HepG2 (cell line): ENCODE measurements at regions not wholly inside any gene's neighbourhood (a gene's known extent, or its start where the extent isn't known, plus 50 kb on each side); places are given as distances from the start of the nearest gene placed in this dataset.

Experiments used
- ATAC-seq: fragments of 200-7000 bp; cut with Tn5 transposase; 3 replicates; pipeline ENCODE4 v1.9.1; 2020; ENCODE audit warnings: mild to moderate bottlenecking, moderate library complexity
- BruUV-seq: library from RNA; stranded (reverse); fragments of 400-500 nt; replicated peaks from 2 replicates; lab custom pipeline; 2021; lab: Mats Ljungman, UMichigan
- CTCF ChIA-PET: fragments of 300-600 bp; formaldehyde crosslinking; extraction: SDS; loops from one replicate; lab custom pipeline; 2021; ENCODE audit warnings: low total read pairs, inconsistent platforms, low intra/inter-chr PET ratio; lab: Yijun Ruan, JAX
- POLR2A ChIA-PET: fragments of 350-600 bp; sonication (Branson Sonifier 250); formaldehyde crosslinking; loops from one replicate; lab custom pipeline; 2020; ENCODE audit warnings: antibody characterized with exemption, inconsistent platforms; lab: Yijun Ruan, JAX
- DNase-seq: peaks from one replicate; pipeline ENCODE4 v3.0.0-alpha.2; 2015; ENCODE audit warnings: low spot score
- FAIRE-seq: peaks from 3 replicates; lab custom pipeline; 2011; peaks lifted over from hg19 to GRCh38; lab: Jason Lieb, UNC
- H2AFZ ChIP-seq: one replicate; pipeline ENCODE4 v1.6.1; 2011; ENCODE audit warnings: low read length, inconsistent platforms
- H3K27ac ChIP-seq: fragments of 300-600 bp; 3 replicates; pipeline ENCODE4 v1.8.0; 2011; ENCODE audit warnings: mixed run types, mild to moderate bottlenecking, mixed read lengths, low read length, inconsistent platforms; ENCODE audit not compliant: insufficient read depth; ENCODE audit errors: extremely low read length
- H3K27me3 ChIP-seq, 2 experiments: fragments of 200-600 bp in 1 of 2; 2 replicates in 1 of 2; 3 replicates in 1 of 2; pipeline versions ENCODE4 v1.6.0 to v1.8.0; 2011; ENCODE audit warnings: low read length in 2 of 2, mild to moderate bottlenecking in 2 of 2, moderate library complexity in 2 of 2, inconsistent platforms in 1 of 2; ENCODE audit not compliant: insufficient read depth in 2 of 2, control insufficient read depth in 1 of 2
- H3K36me3 ChIP-seq, 2 experiments: fragments of 200-600 bp in 1 of 2; replicated peaks in 1 of 2; 2 replicates in 1 of 2; 3 replicates in 1 of 2; pipeline versions ENCODE4 v1.5.1 to v1.8.0; 2011; ENCODE audit warnings: low read length in 2 of 2, inconsistent platforms in 1 of 2; ENCODE audit not compliant: insufficient read depth in 2 of 2, control insufficient read depth in 1 of 2
- H3K4me1 ChIP-seq: 2 replicates; pipeline ENCODE4 v1.5.1; 2012; ENCODE audit warnings: low read length, inconsistent platforms; ENCODE audit not compliant: insufficient read depth
- H3K4me2 ChIP-seq: 2 replicates; pipeline ENCODE4 v1.6.0; 2011; ENCODE audit warnings: low read depth, low read length, inconsistent platforms
- H3K4me3 ChIP-seq, 3 experiments: fragments of 200-600 bp in 1 of 3; sonication (generic), shearing (Covaris generic) in 1 of 3; replicated peaks in 1 of 3; 2 replicates each; pipeline ENCODE4 v1.5.1; 2011 to 2016; ENCODE audit warnings: low read length in 3 of 3, inconsistent platforms in 2 of 3, low read depth in 2 of 3, mild to moderate bottlenecking in 2 of 3, control low read depth in 1 of 3, mixed read lengths in 1 of 3; ENCODE audit not compliant: insufficient read depth in 1 of 3
- H3K79me2 ChIP-seq: one replicate; pipeline ENCODE4 v1.6.1; 2011; ENCODE audit warnings: low read length, inconsistent platforms; ENCODE audit not compliant: insufficient read depth
- H3K9ac ChIP-seq: 2 replicates; pipeline ENCODE4 v1.6.0; 2011; ENCODE audit warnings: mild to moderate bottlenecking, low read depth, low read length, inconsistent platforms; ENCODE audit not compliant: insufficient read depth
- H3K9me3 ChIP-seq: 2 replicates; pipeline ENCODE4 v1.5.1; 2012; ENCODE audit warnings: mild to moderate bottlenecking, low read length
- H4K20me1 ChIP-seq: 2 replicates; pipeline ENCODE4 v1.6.0; 2011; ENCODE audit warnings: inconsistent platforms, mild to moderate bottlenecking, low read length, moderate library complexity; ENCODE audit not compliant: insufficient read depth
- ARNTL ChIP-seq: sonication (generic); formaldehyde crosslinking; IDR thresholded peaks from 2 replicates; pipeline ENCODE4 v1.4.0; 2020; ENCODE audit warnings: mild to moderate bottlenecking, missing genetic modification reagents
- FOXK2 ChIP-seq: fragments of 450-650 bp; IDR thresholded peaks from 2 replicates; pipeline ENCODE4 v1.6.1; 2016
- FOXM1 ChIP-seq: sonication (generic); formaldehyde crosslinking; IDR thresholded peaks from 2 replicates; pipeline ENCODE4 v1.5.0; 2020; ENCODE audit warnings: missing genetic modification reagents
- HCFC1 ChIP-seq: fragments of 150-350 bp; IDR thresholded peaks from 2 replicates; pipeline ENCODE4 v1.6.1; 2014; ENCODE audit warnings: low read depth, low read length
- HOXA9 ChIP-seq: sonication (generic); formaldehyde crosslinking; IDR thresholded peaks from 2 replicates; pipeline ENCODE4 v1.8.1; 2022; ENCODE audit warnings: missing genetic modification reagents, mild to moderate bottlenecking, moderate library complexity, borderline replicate concordance
- NFE2L2 ChIP-seq: fragments of 150-350 bp; IDR thresholded peaks from 2 replicates; pipeline ENCODE4 v1.6.1; 2014; ENCODE audit warnings: low read length
- NRL ChIP-seq: sonication (generic); formaldehyde crosslinking; IDR thresholded peaks from 2 replicates; pipeline ENCODE4 v1.5.0; 2020; ENCODE audit warnings: missing genetic modification reagents, mild to moderate bottlenecking, moderate library complexity, borderline replicate concordance
- RBAK ChIP-seq: sonication (generic); formaldehyde crosslinking; IDR thresholded peaks from 2 replicates; pipeline ENCODE4 v1.5.1; 2020; ENCODE audit warnings: mild to moderate bottlenecking, missing genetic modification reagents
- SMARCE1 ChIP-seq: fragments of 450-650 bp; IDR thresholded peaks from 2 replicates; pipeline ENCODE4 v1.6.1; 2017; ENCODE audit warnings: borderline replicate concordance
- SNAPC2 ChIP-seq: sonication (generic); formaldehyde crosslinking; IDR thresholded peaks from 2 replicates; pipeline ENCODE4 v1.8.1; 2022; ENCODE audit warnings: mild to moderate bottlenecking, missing genetic modification reagents
- SRSF4 ChIP-seq: fragments of 200-400 bp; formaldehyde crosslinking; IDR thresholded peaks from one replicate; pipeline ENCODE4 v1.6.1; 2018; ENCODE audit warnings: mild to moderate bottlenecking, low read depth, low read length, moderate library complexity; ENCODE audit not compliant: poor library complexity, severe bottlenecking
- XBP1 ChIP-seq: sonication (generic); formaldehyde crosslinking; IDR thresholded peaks from 2 replicates; pipeline ENCODE4 v1.5.0; 2020; ENCODE audit warnings: missing genetic modification reagents
- ZBTB1 ChIP-seq: sonication (generic); formaldehyde crosslinking; IDR thresholded peaks from 2 replicates; pipeline ENCODE4 v1.4.0; 2020; ENCODE audit warnings: missing genetic modification reagents, borderline replicate concordance
- ZNF790 ChIP-seq: sonication (generic); formaldehyde crosslinking; IDR thresholded peaks from 2 replicates; pipeline ENCODE4 v1.8.0; 2022; ENCODE audit warnings: missing genetic modification reagents, mild to moderate bottlenecking, borderline replicate concordance
- ZNF850 ChIP-seq: sonication (generic); formaldehyde crosslinking; conservative IDR thresholded peaks from 2 replicates; pipeline ENCODE4 v1.9.0; 2021; ENCODE audit warnings: mild to moderate bottlenecking, missing genetic modification reagents
- WGBS: methylation state at CpG from one replicate; pipeline ENCODE4 v1.1.6; 2017; ENCODE audit warnings: low lambda C conversion rate; 5-methylcytosine and 5-hydroxymethylcytosine counted together
- in situ Hi-C: cut with HindIII; loops from 2 replicates; pipeline ENCODE4 v1.10.0; 2017; ENCODE audit warnings: low pct_unique_long_range_greater_than_20kb; ENCODE audit not compliant: extremely low pct_ligation_motif_present
- intact Hi-C: fragments of 100-400 bp; cut with micrococcal nuclease; formaldehyde crosslinking; loops from one replicate; pipeline ENCODE4 v1.10.0; 2022; ENCODE audit not compliant: unreplicated experiment
- TF ChIP-seq, protein P1 (sequence below): sonication (generic); formaldehyde crosslinking; IDR thresholded peaks from 2 replicates; pipeline ENCODE4 v1.4.0; 2020; ENCODE audit warnings: missing genetic modification reagents
- TF ChIP-seq, protein P2 (sequence below): sonication (generic); formaldehyde crosslinking; IDR thresholded peaks from 2 replicates; pipeline ENCODE4 v1.5.0; 2020; ENCODE audit warnings: mild to moderate bottlenecking, missing genetic modification reagents, moderate library complexity
- TF ChIP-seq, protein P3 (sequence below): sonication (generic); formaldehyde crosslinking; IDR thresholded peaks from 2 replicates; pipeline ENCODE4 v1.4.0; 2020; ENCODE audit warnings: missing genetic modification reagents; ENCODE audit errors: not compliant biosample characterization
- TF ChIP-seq, protein P4 (sequence below): IDR thresholded peaks from 2 replicates; pipeline ENCODE4 v1.6.1; 2016; ENCODE audit warnings: mild to moderate bottlenecking, missing biosample characterization, missing genetic modification reagents

DNA sequence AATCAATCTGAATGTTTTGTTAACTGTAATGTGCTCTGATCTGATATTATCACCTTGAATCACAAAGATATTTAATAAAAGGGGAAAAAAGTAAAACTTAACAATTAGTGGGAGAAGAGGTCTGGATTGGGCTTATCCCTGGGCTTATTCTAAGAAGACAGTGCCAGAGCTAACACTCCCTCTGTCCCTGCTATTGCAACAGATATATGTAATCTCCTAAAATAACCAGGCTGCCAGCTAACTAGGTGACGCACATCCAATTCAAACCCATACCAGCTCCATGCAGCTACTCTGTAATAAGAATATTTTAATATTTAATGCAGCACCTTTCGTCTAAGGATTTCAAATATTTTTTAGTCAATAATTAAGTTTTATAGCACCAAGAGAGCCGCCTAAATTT, 330.1 kb upstream of the MARCKS start:
- Histone ChIP-seq H3K79me2 (no peaks in the 10 kb centered on the region), H3K9me3 (no peaks in the 10 kb centered on the region), H4K20me1 (no peaks in the 10 kb centered on the region), H3K4me3 (no peak overlapping the region), H3K9ac (no peak overlapping the region), H3K4me1 (peaks cover 7% of the 10 kb centered on the region), H2AFZ (no peak overlapping the region), H3K27me3 (no peaks in the 10 kb centered on the region), H3K36me3 (no peaks in the 10 kb centered on the region), H3K4me2 (no peak overlapping the region), H3K27ac (no peak overlapping the region)
- in situ Hi-C loops (no loop called here), intact Hi-C loops (no loop called here)
- ChIA-PET POLR2A (no interaction called here), CTCF (no interaction called here)
- TF ChIP-seq XBP1 (CRISPR knock-in tag) (no peak), HCFC1 (no peak), NFE2L2 (no peak), SNAPC2 (CRISPR knock-in tag) (no peak), RBAK (CRISPR knock-in tag) (no peak), NRL (CRISPR knock-in tag) (no peak), FOXK2 (no peak), SMARCE1 (no peak), ARNTL (CRISPR knock-in tag) (no peak), FOXM1 (CRISPR knock-in tag) (no peak), SRSF4 (no peak), HOXA9 (no peak), ZBTB1 (CRISPR knock-in tag) (no peak), ZNF850 (no peak), ZNF790 (CRISPR knock-in tag) (no peak)
- TF ChIP-seq, protein P1, sequence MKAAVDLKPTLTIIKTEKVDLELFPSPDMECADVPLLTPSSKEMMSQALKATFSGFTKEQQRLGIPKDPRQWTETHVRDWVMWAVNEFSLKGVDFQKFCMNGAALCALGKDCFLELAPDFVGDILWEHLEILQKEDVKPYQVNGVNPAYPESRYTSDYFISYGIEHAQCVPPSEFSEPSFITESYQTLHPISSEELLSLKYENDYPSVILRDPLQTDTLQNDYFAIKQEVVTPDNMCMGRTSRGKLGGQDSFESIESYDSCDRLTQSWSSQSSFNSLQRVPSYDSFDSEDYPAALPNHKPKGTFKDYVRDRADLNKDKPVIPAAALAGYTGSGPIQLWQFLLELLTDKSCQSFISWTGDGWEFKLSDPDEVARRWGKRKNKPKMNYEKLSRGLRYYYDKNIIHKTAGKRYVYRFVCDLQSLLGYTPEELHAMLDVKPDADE (CRISPR knock-in tag): no peak
- TF ChIP-seq, protein P2, sequence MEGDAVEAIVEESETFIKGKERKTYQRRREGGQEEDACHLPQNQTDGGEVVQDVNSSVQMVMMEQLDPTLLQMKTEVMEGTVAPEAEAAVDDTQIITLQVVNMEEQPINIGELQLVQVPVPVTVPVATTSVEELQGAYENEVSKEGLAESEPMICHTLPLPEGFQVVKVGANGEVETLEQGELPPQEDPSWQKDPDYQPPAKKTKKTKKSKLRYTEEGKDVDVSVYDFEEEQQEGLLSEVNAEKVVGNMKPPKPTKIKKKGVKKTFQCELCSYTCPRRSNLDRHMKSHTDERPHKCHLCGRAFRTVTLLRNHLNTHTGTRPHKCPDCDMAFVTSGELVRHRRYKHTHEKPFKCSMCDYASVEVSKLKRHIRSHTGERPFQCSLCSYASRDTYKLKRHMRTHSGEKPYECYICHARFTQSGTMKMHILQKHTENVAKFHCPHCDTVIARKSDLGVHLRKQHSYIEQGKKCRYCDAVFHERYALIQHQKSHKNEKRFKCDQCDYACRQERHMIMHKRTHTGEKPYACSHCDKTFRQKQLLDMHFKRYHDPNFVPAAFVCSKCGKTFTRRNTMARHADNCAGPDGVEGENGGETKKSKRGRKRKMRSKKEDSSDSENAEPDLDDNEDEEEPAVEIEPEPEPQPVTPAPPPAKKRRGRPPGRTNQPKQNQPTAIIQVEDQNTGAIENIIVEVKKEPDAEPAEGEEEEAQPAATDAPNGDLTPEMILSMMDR: no peak
- TF ChIP-seq, protein P3, sequence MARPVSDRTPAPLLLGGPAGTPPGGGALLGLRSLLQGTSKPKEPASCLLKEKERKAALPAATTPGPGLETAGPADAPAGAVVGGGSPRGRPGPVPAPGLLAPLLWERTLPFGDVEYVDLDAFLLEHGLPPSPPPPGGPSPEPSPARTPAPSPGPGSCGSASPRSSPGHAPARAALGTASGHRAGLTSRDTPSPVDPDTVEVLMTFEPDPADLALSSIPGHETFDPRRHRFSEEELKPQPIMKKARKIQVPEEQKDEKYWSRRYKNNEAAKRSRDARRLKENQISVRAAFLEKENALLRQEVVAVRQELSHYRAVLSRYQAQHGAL (CRISPR knock-in tag): no peak
- TF ChIP-seq, protein P4, sequence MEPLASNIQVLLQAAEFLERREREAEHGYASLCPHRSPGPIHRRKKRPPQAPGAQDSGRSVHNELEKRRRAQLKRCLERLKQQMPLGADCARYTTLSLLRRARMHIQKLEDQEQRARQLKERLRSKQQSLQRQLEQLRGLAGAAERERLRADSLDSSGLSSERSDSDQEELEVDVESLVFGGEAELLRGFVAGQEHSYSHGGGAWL (CRISPR knock-in tag): no peak
- DNase-seq (no peak), ATAC-seq (no peak), FAIRE-seq (no peak)
- WGBS: 64% methylated on average over 3 of the region's 3 CpGs
- no TSS peak for BruUV-seq
